OCI-M1 (cell line): ENCODE measurements at regions not wholly inside any gene's neighbourhood (a gene's known extent, or its start where the extent isn't known, plus 50 kb on each side); places are given as distances from the start of the nearest gene placed in this dataset.
A peak's percentile ranks its signal among the peaks of the same experiment; 100 is the strongest.
"Not testable (repeated sequence)": the region's sequence is repeated elsewhere in the genome, so short reads cannot be mapped to it uniquely, and the experiment has no call there.

Source experiments
- DNase-seq: peaks from one replicate; lab custom pipeline; 2025; lab: John Stamatoyannopoulos, UW

DNA sequence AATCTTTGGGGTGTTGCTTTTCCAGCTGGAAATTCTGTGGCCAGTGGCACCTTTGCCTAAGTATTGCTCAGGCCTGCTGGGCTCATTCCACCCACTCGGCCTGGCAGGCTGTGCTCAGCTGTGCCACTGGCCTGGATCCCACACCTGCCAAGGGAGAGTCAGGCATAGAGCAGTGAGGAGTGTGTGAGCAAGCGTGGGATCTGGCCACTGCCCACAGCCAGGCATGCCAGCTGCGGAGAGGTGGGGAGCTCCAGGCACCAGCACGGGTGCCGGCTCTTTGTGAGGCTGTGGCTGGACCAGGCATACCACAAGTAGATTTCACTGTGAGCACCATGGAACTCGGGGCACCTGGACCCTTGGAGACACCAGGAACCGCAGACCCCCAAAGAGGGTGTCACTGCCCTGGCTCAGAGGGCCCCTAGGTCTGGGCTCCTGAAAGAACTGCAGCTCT, 118.1 kb upstream of the MAP2 start:
- no peak for DNase-seq

DNA sequence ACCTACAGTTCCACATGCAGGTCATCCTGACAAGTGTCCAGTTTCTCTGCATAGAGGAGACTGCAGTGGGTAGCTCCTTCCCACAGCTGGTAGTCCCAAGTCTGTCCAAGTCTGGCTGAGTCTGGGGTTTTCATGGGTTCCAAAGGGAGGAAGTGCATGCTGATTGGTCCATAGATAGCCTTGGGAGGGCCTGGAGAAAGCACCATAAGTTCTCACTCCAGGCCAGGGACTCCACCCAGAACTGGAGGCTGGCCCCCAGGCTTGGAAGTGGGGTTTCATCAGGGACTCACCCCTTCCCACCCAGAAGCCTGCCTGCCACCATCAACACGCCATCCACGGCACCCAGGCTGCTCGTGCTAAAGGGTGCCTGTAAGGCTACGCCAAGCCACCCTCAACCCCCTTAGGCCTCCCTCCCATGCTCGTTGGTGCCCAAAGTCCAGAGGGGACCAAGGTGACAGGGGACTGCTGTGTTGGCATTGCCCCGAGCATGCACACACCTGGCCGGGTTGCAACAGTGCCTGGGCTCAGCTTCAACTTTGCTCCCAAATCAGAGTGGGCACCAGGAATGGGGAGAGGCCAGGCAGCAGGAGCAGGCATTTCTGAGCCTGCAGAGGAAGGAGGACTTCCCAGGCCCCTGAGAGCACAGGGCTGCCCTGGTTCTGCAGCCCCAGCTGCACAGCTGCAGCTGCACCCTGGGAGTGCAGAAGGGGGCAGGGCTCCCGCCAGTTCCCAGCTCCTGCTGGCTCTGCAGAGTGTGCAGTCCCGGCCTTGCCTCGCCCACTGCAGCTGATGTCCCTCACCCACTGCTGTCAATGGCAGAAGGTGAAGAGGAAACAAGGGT, 116.5 kb upstream of the MAP2 start:
- no peak for DNase-seq

DNA sequence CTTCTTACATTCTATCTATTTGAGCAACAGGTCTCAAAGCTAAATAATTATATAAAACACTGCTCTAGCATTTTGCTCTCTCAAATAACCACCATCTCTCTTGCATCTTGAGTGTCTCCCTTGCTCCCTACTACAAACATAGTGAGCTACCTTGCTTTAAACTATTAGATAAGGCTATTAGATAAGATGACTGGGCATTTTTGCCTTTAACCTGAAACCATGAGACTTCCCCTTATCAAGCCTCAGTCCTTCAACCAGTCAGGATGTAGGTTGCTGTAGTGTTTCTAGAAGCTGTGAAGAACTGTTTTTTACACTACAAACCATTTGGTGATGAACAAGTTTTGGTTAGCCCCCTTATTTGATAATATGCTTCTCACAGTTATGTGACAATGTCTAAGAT, 115.4 kb upstream of the MAP2 start:
- no peak for DNase-seq

DNA sequence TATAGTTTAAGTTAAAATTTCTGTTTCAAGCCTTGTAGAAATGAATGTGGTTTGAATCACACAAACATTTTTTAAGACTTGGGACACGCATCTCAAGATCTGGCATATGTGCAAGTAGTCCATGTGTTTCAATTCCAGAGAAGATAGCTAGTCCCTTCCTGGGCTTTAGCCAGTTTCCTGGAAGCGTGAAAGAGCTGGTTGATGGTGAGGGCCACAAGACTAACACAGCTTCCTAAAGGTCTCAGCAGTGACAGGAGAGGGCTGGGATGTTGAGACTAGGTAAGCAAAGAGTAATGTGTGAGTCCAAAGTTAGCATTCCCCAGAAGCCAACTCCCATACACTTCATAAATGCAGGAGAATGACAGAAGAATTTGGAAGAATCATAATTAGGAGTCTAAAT, 111.9 kb upstream of the MAP2 start:
- no peak for DNase-seq

DNA sequence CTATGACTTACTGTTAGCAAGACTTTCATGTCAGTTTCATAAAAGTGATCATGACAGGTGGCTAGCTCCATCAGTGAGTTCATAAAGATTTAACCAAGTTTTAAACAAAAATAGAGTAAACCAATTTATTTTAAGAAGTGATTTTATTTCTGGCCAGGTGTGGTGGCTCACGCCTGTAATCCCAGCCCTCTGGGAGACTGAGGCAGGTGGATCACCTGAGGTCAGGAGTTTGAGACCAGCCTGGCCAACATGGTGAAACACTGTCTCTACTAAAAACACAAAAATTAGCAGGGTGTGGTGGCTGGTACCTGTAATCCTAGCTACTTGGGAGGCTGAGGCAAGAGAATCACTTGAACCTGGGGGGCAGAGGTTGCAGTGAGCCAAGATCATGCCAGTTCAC, 111.4 kb upstream of the MAP2 start:
- not testable (repeated sequence) for DNase-seq

DNA sequence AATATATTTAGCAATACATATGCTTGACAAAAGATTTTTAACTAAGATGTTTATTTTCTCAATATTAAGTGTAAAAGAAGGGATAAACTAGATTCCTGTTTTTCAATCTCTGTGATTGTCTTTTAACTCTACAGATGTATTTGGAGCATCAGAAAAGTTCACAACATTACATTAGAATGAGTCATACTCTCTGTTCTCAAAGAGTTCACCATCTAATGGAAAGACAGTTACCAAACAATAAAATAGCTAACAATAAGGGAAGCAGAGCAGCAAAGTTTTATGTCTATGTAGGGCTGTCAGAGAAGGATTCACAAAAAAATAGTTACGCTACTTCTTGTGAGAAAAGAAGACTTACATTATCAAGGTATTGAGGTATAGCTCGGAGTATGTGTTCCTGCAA, 109.2 kb upstream of the MAP2 start:
- no peak for DNase-seq

DNA sequence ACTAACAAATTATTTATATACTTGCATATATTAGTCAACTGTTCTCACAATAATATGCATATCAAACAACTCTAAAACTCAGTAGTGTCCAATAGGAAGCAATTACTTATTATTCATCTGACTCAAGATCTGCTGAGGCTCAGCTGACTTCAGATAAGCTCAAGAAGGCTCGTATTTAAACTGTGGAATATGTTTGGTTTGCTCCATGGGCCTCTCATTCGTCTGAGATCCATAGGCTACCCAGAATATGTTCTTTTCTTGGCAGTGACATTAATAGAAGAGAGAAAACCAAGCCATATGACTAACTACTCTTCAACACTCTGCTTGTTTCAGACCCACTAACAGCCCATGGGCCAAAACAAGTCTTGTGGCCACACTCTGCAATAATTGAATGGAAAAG, 107.7 kb upstream of the MAP2 start:
- no peak for DNase-seq

DNA sequence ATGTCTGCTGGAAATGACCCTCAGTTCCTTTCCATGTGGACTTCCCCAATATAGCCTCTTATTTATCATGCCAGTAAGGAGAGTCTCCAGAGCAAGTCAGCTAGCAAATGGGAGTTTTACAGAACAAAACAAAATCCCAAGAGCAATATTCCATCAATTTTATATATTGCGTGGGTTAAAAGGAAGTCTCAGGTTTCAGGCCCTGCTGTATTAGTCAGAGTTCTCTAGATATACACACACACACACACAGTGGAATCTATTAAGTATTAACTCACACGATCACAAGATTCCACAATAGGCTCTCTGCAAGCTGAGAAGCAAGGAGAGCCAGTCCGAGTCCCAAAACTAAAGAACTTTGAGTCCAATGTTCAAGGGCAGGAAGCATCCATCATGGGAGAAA, 102.8 kb upstream of the MAP2 start:
- DNase-seq, result no peak

DNA sequence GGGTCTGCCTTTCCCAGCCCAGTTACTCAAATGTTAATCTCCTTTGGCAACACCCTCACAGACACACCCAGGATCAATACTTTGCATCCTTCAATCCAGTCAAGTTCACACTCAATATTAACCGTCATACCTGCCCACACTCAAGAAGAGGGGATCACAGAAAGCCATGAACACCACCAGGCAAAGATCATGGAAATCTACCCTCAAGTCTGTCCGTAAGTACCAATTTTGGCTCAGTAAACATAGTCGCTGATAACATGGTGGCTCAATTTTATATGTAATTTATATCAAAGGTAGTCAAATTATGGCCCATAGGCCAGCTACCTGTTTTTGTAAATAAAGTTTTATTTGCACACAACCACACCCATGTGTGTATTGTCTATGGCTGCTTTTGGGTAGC, 102.3 kb upstream of the MAP2 start:
- no peak for DNase-seq

DNA sequence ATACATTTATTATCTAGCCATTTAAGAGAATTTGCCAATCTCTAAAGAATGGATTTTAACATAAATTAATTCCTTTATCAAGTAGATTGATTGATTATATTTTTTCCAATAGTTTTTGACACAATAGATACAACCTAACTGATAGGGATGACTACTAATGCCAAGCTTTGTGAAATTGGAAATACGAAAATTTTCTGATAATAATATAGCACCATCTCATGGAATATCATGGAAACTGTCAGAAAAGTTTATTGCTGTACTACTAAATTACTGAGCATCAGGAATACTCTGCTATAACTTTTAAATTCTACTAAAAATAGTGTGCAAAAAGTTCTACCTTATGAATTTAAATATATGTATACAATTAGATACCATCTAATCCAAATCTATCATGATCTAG, 101.8 kb upstream of the MAP2 start:
- DNase-seq, result peak; percentile 28

DNA sequence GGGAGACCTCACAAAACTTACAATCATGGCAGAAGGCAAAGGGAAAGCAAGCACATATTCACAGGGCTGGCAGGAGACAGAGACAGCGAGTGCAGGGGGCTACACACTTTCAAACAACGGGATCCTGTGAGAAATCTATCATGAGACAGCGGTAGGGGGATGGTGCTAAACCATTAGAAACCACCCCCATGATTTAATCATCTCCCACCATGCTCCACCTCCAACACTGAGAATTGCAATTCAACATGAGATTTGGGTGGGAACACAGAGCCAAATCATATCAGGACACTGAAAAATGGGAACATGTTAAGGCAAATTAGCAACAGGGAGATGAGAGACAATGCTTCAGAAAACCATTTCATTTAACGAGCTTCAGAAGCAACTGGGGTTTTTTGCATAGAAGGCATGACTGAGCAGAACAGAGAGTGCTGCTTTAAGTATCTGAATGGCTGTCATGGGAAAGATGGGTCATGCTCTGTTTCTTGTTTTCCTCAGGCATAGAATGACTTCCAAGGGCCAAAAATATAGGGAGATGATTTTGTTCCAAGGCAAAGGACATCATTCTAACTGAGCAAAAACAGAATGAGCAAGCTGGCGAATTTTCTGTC, 100.8 kb upstream of the MAP2 start:
- peak; percentile 38 for DNase-seq

DNA sequence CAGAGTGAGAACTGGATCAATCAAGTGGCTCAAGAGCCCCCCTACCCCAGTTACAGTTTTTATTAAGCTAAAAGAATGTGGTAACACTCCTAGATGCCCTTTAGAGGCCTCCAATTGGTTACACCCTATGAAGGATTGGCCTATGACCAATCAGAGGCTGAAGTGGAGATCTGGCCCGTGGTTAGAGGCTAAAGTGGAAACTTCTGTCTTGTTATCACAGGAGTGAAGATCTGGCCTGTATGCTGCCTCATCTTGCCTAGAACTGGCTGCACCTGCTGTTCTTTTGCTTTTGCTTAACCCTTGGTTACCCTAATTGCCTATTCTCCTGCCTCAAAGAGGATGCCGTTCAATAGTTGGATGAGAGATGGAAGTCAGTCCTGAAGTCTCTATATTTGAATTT, 100.1 kb upstream of the MAP2 start:
- peak; percentile 63 for DNase-seq

DNA sequence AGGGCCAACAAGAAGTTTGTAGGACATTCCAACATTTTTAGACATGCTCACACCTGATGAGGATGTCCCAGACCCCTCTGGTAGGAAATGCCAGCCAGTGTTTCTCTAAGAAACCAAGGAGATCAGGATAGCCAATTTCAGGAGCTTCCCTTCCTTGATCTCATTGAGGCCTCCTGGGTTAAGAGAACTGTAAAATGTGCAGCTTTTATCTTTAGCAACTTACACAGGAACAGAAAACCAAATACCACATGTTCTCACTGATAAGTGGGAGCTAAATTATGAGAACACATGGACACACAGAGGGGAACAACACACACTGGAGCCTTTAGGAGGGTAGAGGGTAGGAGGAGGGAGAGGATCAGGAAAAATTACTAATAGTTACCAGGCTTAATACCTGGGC, 99.6 kb upstream of the MAP2 start:
- DNase-seq, result peak; percentile 78

DNA sequence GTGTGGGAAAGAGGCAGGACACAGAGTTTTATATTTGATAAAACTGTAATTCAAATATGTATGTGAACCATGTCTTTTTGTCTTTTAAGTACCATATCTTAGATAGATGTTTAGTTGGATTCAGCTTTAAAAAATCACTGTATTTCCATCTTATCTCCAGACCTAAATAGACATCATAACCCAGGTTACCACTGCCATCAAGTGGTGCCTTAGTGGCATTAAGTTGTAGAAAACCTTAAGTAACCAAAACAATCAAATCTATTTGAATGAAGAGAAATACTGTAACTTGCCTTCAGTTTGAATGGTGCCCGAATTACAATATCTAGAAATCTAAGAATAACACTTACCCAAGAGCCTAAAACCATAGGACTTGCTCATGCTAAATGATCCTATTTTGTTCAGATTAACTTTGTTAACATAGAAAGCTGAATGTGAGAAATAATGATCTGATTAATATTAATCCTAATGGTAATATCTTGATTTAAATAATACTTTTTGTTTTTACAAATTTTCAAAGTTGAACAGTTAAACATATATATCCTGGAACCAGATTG, 92.5 kb upstream of the MAP2 start:
- peak; percentile 51 for DNase-seq

DNA sequence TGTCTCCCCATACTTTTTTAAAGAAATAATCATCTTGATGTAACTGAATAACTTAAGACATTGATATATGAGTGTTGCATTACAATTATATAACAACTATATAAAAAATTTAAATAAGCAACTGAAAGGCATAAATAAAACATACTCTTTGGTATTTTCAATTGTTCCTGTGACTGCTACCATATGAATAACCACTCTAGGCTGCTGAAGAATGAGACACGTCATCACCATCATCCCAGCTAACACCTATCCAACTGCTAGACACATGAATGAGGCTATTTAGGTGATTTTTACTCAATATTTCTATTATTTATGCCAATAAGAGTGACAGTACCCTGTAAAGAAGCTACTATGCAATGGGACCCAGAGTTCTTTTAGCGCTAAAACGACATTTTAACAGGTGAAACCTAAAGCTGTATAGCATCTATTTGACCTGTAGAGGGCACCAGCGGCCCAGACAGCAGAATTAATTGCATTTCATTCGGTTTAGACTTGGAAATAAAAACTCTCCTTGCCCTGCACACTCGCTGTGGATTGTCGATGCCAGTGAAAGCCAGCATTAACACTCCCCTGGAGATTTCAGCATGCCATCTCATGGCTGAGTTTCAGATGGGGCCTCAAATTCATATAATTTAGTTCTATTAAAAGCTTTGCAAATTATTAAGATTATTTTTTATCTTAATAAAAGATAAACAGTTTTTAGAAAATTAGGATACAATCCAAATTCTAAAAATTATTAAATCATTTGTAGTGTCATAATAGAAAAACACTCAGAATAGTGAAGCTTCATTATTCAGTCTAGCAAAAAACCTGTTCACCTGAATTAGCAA, 89.4 kb upstream of the MAP2 start:
- DNase-seq, result peak; percentile 76

DNA sequence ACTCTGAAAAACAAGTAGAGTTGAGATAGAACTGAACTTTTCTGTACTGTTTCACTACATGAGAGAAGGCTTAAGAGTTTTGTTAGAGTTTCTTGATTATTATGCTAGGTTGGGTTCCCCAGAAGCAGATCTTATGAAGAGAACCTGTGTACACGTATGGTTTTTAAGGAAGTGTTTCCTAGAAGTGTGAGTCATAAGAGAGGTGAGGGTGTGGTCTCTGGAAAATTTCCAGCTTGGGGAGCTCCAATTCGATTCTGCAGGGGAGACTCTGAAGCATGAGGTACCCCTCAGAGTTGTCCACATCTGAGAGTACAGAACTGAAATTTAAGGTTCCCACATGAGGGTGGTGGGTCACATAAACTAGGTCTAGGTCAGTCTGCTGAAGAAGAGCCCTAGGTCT, 83.3 kb upstream of the MAP2 start:
- DNase-seq, result no peak

DNA sequence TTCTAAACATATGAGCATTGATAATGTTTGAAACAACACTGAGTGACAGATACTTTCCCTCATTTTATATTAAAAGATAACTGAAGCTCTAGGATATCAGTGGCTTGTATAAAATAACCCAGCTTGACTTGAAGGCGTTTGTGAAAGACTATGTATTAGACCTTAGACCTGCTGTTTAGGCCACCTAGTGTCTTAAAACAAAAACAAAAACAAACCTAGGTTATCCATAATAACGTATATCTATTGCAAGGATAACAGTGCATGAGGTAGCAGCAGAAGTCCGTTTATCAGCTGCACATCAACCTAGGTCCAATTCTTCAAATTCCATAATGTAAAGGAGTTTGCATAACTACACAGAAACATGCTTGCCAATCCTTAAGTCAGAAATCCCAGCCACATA, 79.5 kb upstream of the MAP2 start:
- no peak for DNase-seq

DNA sequence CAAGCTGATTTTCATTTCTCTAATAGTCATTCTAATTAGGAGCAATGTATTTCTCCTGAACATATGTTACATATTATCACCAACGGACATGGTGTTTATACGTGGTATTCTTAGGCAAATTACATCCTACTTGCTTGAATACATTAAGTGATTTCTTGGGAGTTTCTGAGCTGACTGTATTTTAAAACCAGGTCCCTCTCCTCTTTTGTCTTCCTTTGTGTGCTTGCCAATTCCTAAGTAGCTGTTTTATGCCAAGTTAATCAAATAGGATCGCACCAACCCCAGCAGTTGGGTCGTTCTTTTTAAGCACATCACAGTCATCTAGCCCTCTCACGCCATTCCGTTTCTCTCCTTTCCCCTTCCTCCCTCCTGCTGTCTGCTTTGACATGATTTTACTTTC, 75.4 kb upstream of the MAP2 start:
- no peak for DNase-seq

DNA sequence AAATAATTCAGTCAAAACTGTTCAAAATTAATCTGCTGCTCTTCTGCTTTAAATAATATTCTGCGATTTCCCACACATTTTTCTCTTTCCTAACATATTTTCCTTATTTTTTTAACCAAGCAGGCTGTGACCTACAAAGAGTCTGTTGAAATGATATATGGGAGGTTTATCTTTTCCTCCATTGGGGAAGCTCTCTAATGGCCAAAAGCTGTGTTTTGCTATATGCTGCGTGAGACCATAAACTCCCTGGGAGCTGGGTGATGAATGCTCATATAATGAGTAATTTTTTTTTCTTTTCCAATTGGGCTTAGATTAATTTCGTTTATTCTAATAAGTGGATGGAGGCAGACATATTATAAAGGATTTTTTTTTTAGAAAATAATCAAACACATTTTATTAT, 72.2 kb upstream of the MAP2 start:
- DNase-seq, result no peak

DNA sequence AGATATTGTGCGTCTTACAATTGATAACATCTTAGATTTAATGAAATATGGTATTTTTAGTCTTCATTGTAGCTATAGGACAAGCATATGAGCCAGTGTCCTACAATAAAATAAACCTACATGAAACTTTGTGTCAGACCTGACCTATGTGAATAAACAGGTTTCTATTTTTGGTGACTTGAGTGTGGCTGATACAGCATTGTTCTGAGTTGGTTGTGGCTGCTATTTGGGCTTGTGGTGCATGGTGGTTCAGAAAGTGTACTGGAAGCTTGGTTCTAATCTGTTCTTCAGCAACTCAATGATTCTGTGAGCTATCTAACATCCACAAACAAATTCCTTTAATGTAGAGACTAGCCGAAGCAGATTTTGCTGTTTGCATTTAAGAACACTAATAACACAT, 64.9 kb upstream of the MAP2 start:
- DNase-seq, result no peak

DNA sequence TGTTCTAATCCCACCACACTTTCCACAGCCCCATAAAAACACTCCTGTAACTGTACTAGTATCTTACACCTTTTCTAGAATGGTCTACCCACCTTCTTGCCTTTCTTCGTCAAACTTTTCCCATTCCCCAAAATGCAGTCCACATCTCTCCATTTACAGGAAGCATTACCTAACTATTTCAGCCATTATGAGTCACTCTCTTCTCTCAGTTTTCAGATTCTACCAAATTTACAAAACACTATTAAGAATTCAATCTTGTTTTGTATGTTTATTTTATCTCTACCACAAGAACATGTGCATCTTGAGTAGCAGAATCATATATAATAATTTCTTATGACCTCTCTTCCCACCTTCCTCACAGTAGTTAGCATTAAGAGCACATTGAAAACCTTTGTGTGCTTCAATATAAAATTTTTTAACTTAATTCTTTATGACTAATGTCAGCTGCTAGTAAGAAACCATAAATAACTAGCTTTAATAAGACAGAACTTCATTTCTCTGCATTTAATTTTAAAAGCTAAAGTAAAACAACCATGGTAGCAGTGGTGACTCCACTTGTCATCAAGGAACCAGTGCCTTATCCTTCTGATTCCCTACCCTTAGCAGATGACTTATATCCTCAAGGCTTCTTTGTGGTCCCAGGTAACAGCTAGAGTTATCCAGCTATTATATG, 56.6 kb upstream of the MAP2 start:
- DNase-seq, result no peak

DNA sequence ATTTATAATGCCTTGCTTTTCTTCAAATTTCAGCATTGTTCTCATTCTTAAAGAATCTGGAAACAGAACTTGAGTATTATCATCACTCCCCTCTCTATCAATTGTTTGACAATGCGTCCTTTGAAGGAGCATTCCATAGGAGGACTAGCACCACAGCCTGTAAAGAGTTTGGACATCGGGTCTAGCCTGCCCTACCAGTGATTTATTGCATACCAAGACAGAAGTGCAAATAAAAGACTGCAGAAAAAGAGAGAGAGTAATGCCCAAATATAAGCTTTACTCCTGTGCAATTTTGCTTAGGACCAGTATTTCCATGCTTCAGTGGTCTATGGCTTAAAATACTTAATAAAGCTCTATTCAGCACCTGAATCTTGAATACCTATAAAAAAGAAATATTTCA, 55.4 kb upstream of the MAP2 start:
- DNase-seq, result no peak
